Neuron (in vitro differentiated cells): ENCODE measurements at regions not wholly inside any gene's neighbourhood (a gene's known extent, or its start where the extent isn't known, plus 50 kb on each side); places are given as distances from the start of the nearest gene placed in this dataset.
"Not testable (repeated sequence)": the region's sequence is repeated elsewhere in the genome, so short reads cannot be mapped to it uniquely, and the experiment has no call there.

ENCODE experiments used
- H2AFZ ChIP-seq: one replicate; pipeline ENCODE4 v1.6.1; 2013; ENCODE audit warnings: low read depth, mild to moderate bottlenecking, inconsistent platforms, low read length, moderate library complexity
- H3K27me3 ChIP-seq: one replicate; pipeline ENCODE4 v1.6.1; 2013; ENCODE audit warnings: low read length; ENCODE audit not compliant: insufficient read depth
- H3K36me3 ChIP-seq: one replicate; pipeline ENCODE4 v1.6.1; 2013; ENCODE audit warnings: low read length; ENCODE audit not compliant: insufficient read depth
- H3K4me1 ChIP-seq: one replicate; pipeline ENCODE4 v1.6.1; 2013; ENCODE audit warnings: low read length; ENCODE audit not compliant: insufficient read depth
- H3K4me3 ChIP-seq: 2 replicates; pipeline ENCODE4 v1.5.1; 2013; ENCODE audit warnings: mild to moderate bottlenecking, low read length, moderate library complexity
- H3K9me3 ChIP-seq: one replicate; pipeline ENCODE4 v1.6.1; 2013; ENCODE audit warnings: low read length

GRCh38 chr2:167833294-167833693 lies 414.1 kb downstream of the STK39 start:
- no peaks in the 10 kb centered on the region for H3K9me3 ChIP-seq
- no peaks in the 10 kb centered on the region for H3K36me3 ChIP-seq
- no peaks in the 10 kb centered on the region for H3K27me3 ChIP-seq
- H2AFZ ChIP-seq = no peak overlapping the region
- no peaks in the 10 kb centered on the region for H3K4me1 ChIP-seq
- H3K4me3 ChIP-seq = no peak overlapping the region

- H3K4me1 ChIP-seq = no peaks in the 10 kb centered on the region
- H3K4me3 ChIP-seq = no peak overlapping the region
- no peak overlapping the region for H2AFZ ChIP-seq
- no peaks in the 10 kb centered on the region for H3K9me3 ChIP-seq
- no peaks in the 10 kb centered on the region for H3K36me3 ChIP-seq
- no peaks in the 10 kb centered on the region for H3K27me3 ChIP-seq
Measured at GRCh38 chr2:167832868-167833287, 414.5 kb downstream of the STK39 start.

- H3K4me3 ChIP-seq = no peak overlapping the region
Measured at GRCh38 chr2:167827352-167828097, 419.9 kb downstream of the STK39 start.

GRCh38 chr2:167826906-167827305 lies 420.5 kb downstream of the STK39 start:
- H3K36me3 ChIP-seq = no peaks in the 10 kb centered on the region
- H3K27me3 ChIP-seq = no peaks in the 10 kb centered on the region
- no peaks in the 10 kb centered on the region for H3K9me3 ChIP-seq
- H3K4me3 ChIP-seq = no peak overlapping the region
- H3K4me1 ChIP-seq = no peaks in the 10 kb centered on the region
- no peak overlapping the region for H2AFZ ChIP-seq

More at GRCh38 chr2:167827352-167828097, 419.9 kb downstream of the STK39 start:
- Histone ChIP-seq H2AFZ (no peak overlapping the region), H3K9me3 (no peaks in the 10 kb centered on the region), H3K36me3 (no peaks in the 10 kb centered on the region), H3K27me3 (no peaks in the 10 kb centered on the region), H3K4me1 (no peaks in the 10 kb centered on the region)

- H3K4me3 ChIP-seq = no peak overlapping the region
- H3K27me3 ChIP-seq = no peaks in the 10 kb centered on the region
- H3K9me3 ChIP-seq = no peaks in the 10 kb centered on the region
- no peaks in the 10 kb centered on the region for H3K36me3 ChIP-seq
- H3K4me1 ChIP-seq = no peaks in the 10 kb centered on the region
- H2AFZ ChIP-seq = no peak overlapping the region
Measured at GRCh38 chr2:167825664-167826063, 421.7 kb downstream of the STK39 start.

GRCh38 chr2:167822690-167823465 lies 424.5 kb downstream of the STK39 start:
- H3K27me3 ChIP-seq = no peaks in the 10 kb centered on the region
- H3K9me3 ChIP-seq = no peaks in the 10 kb centered on the region
- no peaks in the 10 kb centered on the region for H3K36me3 ChIP-seq
- H2AFZ ChIP-seq = no peak overlapping the region
- H3K4me3 ChIP-seq = no peak overlapping the region
- no peaks in the 10 kb centered on the region for H3K4me1 ChIP-seq

GRCh38 chr2:167820488-167820887 lies 426.9 kb downstream of the STK39 start:
- no peaks in the 10 kb centered on the region for H3K9me3 ChIP-seq
- no peak overlapping the region for H2AFZ ChIP-seq
- no peaks in the 10 kb centered on the region for H3K27me3 ChIP-seq
- H3K36me3 ChIP-seq = no peaks in the 10 kb centered on the region
- no peaks in the 10 kb centered on the region for H3K4me1 ChIP-seq
- no peak overlapping the region for H3K4me3 ChIP-seq

GRCh38 chr2:167818521-167818920 lies 428.9 kb downstream of the STK39 start:
- H3K4me1 ChIP-seq = no peaks in the 10 kb centered on the region

GRCh38 chr2:167817908-167818307 lies 429.5 kb downstream of the STK39 start:
- no peak overlapping the region for H3K4me3 ChIP-seq

More at GRCh38 chr2:167818521-167818920, 428.9 kb downstream of the STK39 start:
- H2AFZ ChIP-seq = no peak overlapping the region
- no peaks in the 10 kb centered on the region for H3K27me3 ChIP-seq
- no peaks in the 10 kb centered on the region for H3K36me3 ChIP-seq
- no peaks in the 10 kb centered on the region for H3K9me3 ChIP-seq
- no peak overlapping the region for H3K4me3 ChIP-seq

GRCh38 chr2:167817422-167817821 lies 430.0 kb downstream of the STK39 start:
- H3K9me3 ChIP-seq = no peaks in the 10 kb centered on the region
- H3K27me3 ChIP-seq = no peaks in the 10 kb centered on the region
- no peak overlapping the region for H2AFZ ChIP-seq
- H3K36me3 ChIP-seq = no peaks in the 10 kb centered on the region
- H3K4me3 ChIP-seq = no peak overlapping the region
- H3K4me1 ChIP-seq = no peaks in the 10 kb centered on the region

More at GRCh38 chr2:167817908-167818307, 429.5 kb downstream of the STK39 start:
- Histone ChIP-seq H3K36me3 (no peaks in the 10 kb centered on the region), H3K4me1 (no peaks in the 10 kb centered on the region), H3K27me3 (no peaks in the 10 kb centered on the region), H3K9me3 (no peaks in the 10 kb centered on the region), H2AFZ (no peak overlapping the region)

GRCh38 chr2:167816874-167817290 lies 430.5 kb downstream of the STK39 start:
- no peaks in the 10 kb centered on the region for H3K36me3 ChIP-seq
- H2AFZ ChIP-seq = no peak overlapping the region
- H3K9me3 ChIP-seq = no peaks in the 10 kb centered on the region
- H3K4me3 ChIP-seq = no peak overlapping the region
- H3K27me3 ChIP-seq = no peaks in the 10 kb centered on the region
- no peaks in the 10 kb centered on the region for H3K4me1 ChIP-seq

GRCh38 chr2:167814881-167815718 lies 432.3 kb downstream of the STK39 start:
- Histone ChIP-seq H3K9me3 (no peaks in the 10 kb centered on the region), H3K4me1 (no peaks in the 10 kb centered on the region), H3K36me3 (no peaks in the 10 kb centered on the region), H3K4me3 (no peak overlapping the region), H2AFZ (no peak overlapping the region), H3K27me3 (no peaks in the 10 kb centered on the region)

GRCh38 chr2:167814482-167814880 lies 432.9 kb downstream of the STK39 start:
- H3K36me3 ChIP-seq, H2AFZ ChIP-seq, H3K27me3 ChIP-seq, H3K4me1 ChIP-seq, H3K9me3 ChIP-seq, H3K4me3 ChIP-seq: not testable (repeated sequence)
